ENCODE measurements at regions not wholly inside any gene's neighbourhood (a gene's known extent, or its start where the extent isn't known, plus 50 kb on each side); places are given as distances from the start of the nearest gene placed in this dataset.
"Not testable (repeated sequence)": the region's sequence is repeated elsewhere in the genome, so short reads cannot be mapped to it uniquely, and the experiment has no call there.

- no peak for TF ChIP-seq CTCF (conservative IDR thresholded peaks at IDR 0.05; ENCODE audit: low read length)
- no peak overlapping the region for H3K4me3 ChIP-seq (ENCODE audit: low read length)
- DNase-seq (ENCODE audit: low read depth): no peak
Observed at GRCh38 chr20:51126337-51126736, 103.4 kb upstream of the KCNG1 start.

- H3K4me3 ChIP-seq (ENCODE audit: low read length): no peak overlapping the region
- DNase-seq (ENCODE audit: low read depth): no peak
- no peak for TF ChIP-seq CTCF (conservative IDR thresholded peaks at IDR 0.05; ENCODE audit: low read length)
Observed at GRCh38 chr20:51125780-51126179, 102.9 kb upstream of the KCNG1 start.

- DNase-seq (ENCODE audit: low read depth): no peak
- no peak overlapping the region for H3K4me3 ChIP-seq (ENCODE audit: low read length)
- TF ChIP-seq CTCF (conservative IDR thresholded peaks at IDR 0.05; ENCODE audit: low read length): no peak
Observed at GRCh38 chr20:51125105-51125504, 102.2 kb upstream of the KCNG1 start.

- H3K4me3 ChIP-seq (ENCODE audit: low read length); DNase-seq (ENCODE audit: low read depth): not testable (repeated sequence)
Observed at GRCh38 chr20:51123887-51124286, 101.0 kb upstream of the KCNG1 start.

GRCh38 chr20:51122931-51123658 is 100.2 kb upstream of the KCNG1 start:
- no peak for TF ChIP-seq CTCF (conservative IDR thresholded peaks at IDR 0.05; ENCODE audit: low read length)
- H3K4me3 ChIP-seq (ENCODE audit: low read length): no peak overlapping the region
- DNase-seq (ENCODE audit: low read depth): no peak

- no peak for TF ChIP-seq CTCF (conservative IDR thresholded peaks at IDR 0.05; ENCODE audit: low read length)
- peak; percentile 23 for DNase-seq (ENCODE audit: low read depth)
- H3K4me3 ChIP-seq (ENCODE audit: low read length): no peak overlapping the region
Observed at GRCh38 chr20:51121901-51122412, 99.0 kb upstream of the KCNG1 start.

GRCh38 chr20:51121272-51121671 is 98.4 kb upstream of the KCNG1 start:
- no peak for DNase-seq (ENCODE audit: low read depth)
- H3K4me3 ChIP-seq (ENCODE audit: low read length): no peak overlapping the region
- no peak for TF ChIP-seq CTCF (conservative IDR thresholded peaks at IDR 0.05; ENCODE audit: low read length)
